SH-SY5Y (cell line): ENCODE measurements at regions not wholly inside any gene's neighbourhood (a gene's known extent, or its start where the extent isn't known, plus 50 kb on each side); places are given as distances from the start of the nearest gene placed in this dataset.

Experiments
- GATA2 ChIP-seq: IDR thresholded peaks from 2 replicates; pipeline ENCODE4 v1.6.1; 2011; ENCODE audit warnings: mild to moderate bottlenecking, low read depth, low read length
- GATA3 ChIP-seq: IDR thresholded peaks from 2 replicates; pipeline ENCODE4 v1.6.1; 2011; ENCODE audit warnings: low read depth, mild to moderate bottlenecking, low read length, moderate library complexity

DNA sequence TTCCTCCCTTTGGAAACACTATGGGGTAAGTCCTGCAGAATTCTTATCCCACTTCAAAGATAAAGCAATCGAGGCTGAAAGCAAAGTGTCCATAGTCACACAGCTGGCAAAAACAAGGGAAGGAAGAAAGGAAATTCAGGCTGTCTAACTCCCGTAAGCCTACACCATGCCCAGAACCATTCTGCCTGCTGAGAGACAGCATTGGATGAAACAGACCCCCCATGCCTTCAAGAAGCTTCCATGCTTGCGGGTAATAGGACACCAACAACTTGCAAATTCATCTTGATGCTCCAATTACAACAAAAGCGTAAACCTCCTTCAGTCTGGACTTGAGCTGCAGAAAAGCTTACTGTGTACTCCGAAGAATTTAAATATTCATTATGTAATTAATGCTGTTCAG is 181.1 kb upstream of the WWC1 start:
- TF ChIP-seq GATA2 (no peak), GATA3 (no peak)
